SK-N-SH treated with all-trans-retinoic acid at 6 μM for 48 hours (cell line): ENCODE measurements at regions not wholly inside any gene's neighbourhood (a gene's known extent, or its start where the extent isn't known, plus 50 kb on each side); places are given as distances from the start of the nearest gene placed in this dataset.

ENCODE experiments used
- ATAC-seq: fragments of 200-7000 bp; cut with Tn5 transposase; 3 replicates; pipeline ENCODE4 v1.9.1; 2020; ENCODE audit warnings: mild to moderate bottlenecking, moderate library complexity
- BACH2 ChIP-seq: fragments of 250-450 bp; sonication (Bioruptor Pico); IDR thresholded peaks from 2 replicates; pipeline ENCODE4 v1.9.0; 2021; ENCODE audit warnings: mild to moderate bottlenecking, borderline replicate concordance
- CSDC2 ChIP-seq: fragments of 250-450 bp; sonication (Bioruptor Pico); IDR thresholded peaks from 2 replicates; pipeline ENCODE4 v1.5.0; 2020; ENCODE audit warnings: mild to moderate bottlenecking, moderate library complexity
- ESRRG ChIP-seq: fragments of 250-450 bp; sonication (Bioruptor Pico); IDR thresholded peaks from 2 replicates; pipeline ENCODE4 v1.6.1; 2021; ENCODE audit warnings: mild to moderate bottlenecking
- GLIS3 ChIP-seq: fragments of 250-450 bp; sonication (Bioruptor Pico); IDR thresholded peaks from 2 replicates; pipeline ENCODE4 v1.5.0; 2020; ENCODE audit warnings: mild to moderate bottlenecking, moderate library complexity
- ISL1 ChIP-seq: fragments of 250-450 bp; sonication (Bioruptor Pico); IDR thresholded peaks from 2 replicates; pipeline ENCODE4 v2.1.2; 2022; ENCODE audit warnings: mild to moderate bottlenecking, moderate library complexity
- OSR1 ChIP-seq: fragments of 250-450 bp; sonication (Bioruptor Pico); IDR thresholded peaks from 2 replicates; pipeline ENCODE4 v1.8.0; 2022; ENCODE audit warnings: moderate library complexity, mild to moderate bottlenecking, inconsistent platforms
- RARB ChIP-seq: fragments of 250-450 bp; sonication (Bioruptor Pico); IDR thresholded peaks from 2 replicates; pipeline ENCODE4 v1.8.0; 2021; ENCODE audit warnings: mild to moderate bottlenecking, moderate library complexity
- SNAI2 ChIP-seq: fragments of 250-450 bp; sonication (Bioruptor Pico); IDR thresholded peaks from 2 replicates; pipeline ENCODE4 v1.5.0; 2020; ENCODE audit warnings: mild to moderate bottlenecking, moderate library complexity
- ZC3H10 ChIP-seq: fragments of 250-450 bp; sonication (Bioruptor Pico); IDR thresholded peaks from 2 replicates; pipeline ENCODE4 v1.5.1; 2021; ENCODE audit warnings: mild to moderate bottlenecking, moderate library complexity
- ZFP3 ChIP-seq: fragments of 250-450 bp; sonication (Bioruptor Pico); IDR thresholded peaks from 2 replicates; pipeline ENCODE4 v1.5.0; 2020; ENCODE audit warnings: mild to moderate bottlenecking, moderate library complexity
- ZFP30 ChIP-seq: fragments of 450-650 bp; formaldehyde crosslinking; IDR thresholded peaks from 2 replicates; pipeline ENCODE4 v1.5.0; 2022; ENCODE audit warnings: mild to moderate bottlenecking, moderate library complexity
- ZNF565 ChIP-seq: fragments of 450-650 bp; formaldehyde crosslinking; conservative IDR thresholded peaks from 2 replicates; pipeline ENCODE4 v1.5.0; 2020; ENCODE audit warnings: low read depth, mild to moderate bottlenecking, moderate library complexity
- ZNF70 ChIP-seq: fragments of 450-650 bp; formaldehyde crosslinking; IDR thresholded peaks from 2 replicates; pipeline ENCODE4 v1.5.0; 2020; ENCODE audit warnings: mild to moderate bottlenecking, moderate library complexity
- TF ChIP-seq, protein P1 (sequence below): fragments of 250-450 bp; sonication (Bioruptor Pico); IDR thresholded peaks from 2 replicates; pipeline ENCODE4 v1.5.1; 2020; ENCODE audit warnings: low read depth, mild to moderate bottlenecking, moderate library complexity
- TF ChIP-seq, protein P2 (sequence below): fragments of 250-450 bp; sonication (Bioruptor Pico); IDR thresholded peaks from 2 replicates; pipeline ENCODE4 v1.5.0; 2020; ENCODE audit warnings: mild to moderate bottlenecking, moderate library complexity
- TF ChIP-seq, protein P3 (sequence below): fragments of 250-450 bp; sonication (Bioruptor Pico); IDR thresholded peaks from 2 replicates; pipeline ENCODE4 v1.8.0; 2021; ENCODE audit warnings: low read depth, mild to moderate bottlenecking, moderate library complexity, borderline replicate concordance
- TF ChIP-seq, protein P4 (sequence below): fragments of 250-450 bp; sonication (Bioruptor Pico); IDR thresholded peaks from 2 replicates; pipeline ENCODE4 v1.5.1; 2021; ENCODE audit warnings: mild to moderate bottlenecking, moderate library complexity
- TF ChIP-seq, protein P5 (sequence below): fragments of 250-450 bp; sonication (Bioruptor Pico); IDR thresholded peaks from 2 replicates; pipeline ENCODE4 v1.8.0; 2020; ENCODE audit warnings: mild to moderate bottlenecking, moderate library complexity, borderline replicate concordance

DNA sequence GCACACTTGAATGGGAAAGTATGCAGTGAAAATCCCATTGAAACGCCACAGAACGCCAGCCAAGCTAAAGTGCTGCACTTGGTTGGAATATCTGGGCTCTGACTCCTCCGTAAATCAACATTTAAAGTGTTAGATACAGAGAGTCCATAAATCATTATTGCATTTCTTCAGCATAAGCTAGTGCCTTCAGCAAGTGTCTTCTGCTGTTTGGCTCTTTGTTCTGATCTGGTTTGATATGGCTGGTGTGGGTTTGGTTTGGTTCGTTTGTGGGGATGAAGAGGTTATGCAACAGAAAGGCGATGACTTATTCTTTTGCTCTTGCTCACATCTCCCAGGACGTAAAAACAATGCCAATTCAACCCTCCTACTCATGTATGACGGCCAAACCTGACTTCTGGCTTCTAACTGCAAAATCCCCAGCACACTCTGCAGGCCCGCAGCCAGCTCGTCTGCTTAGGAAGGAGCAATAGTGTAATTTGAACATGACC, 121.8 kb upstream of the ERG start (continued):
- TF ChIP-seq, protein P1, sequence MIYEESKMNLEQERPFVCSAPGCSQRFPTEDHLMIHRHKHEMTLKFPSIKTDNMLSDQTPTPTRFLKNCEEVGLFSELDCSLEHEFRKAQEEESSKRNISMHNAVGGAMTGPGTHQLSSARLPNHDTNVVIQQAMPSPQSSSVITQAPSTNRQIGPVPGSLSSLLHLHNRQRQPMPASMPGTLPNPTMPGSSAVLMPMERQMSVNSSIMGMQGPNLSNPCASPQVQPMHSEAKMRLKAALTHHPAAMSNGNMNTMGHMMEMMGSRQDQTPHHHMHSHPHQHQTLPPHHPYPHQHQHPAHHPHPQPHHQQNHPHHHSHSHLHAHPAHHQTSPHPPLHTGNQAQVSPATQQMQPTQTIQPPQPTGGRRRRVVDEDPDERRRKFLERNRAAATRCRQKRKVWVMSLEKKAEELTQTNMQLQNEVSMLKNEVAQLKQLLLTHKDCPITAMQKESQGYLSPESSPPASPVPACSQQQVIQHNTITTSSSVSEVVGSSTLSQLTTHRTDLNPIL (CRISPR knock-in tag): no peak
- TF ChIP-seq ESRRG: no peak
- TF ChIP-seq, all 23 proteins: peak for 0

DNA sequence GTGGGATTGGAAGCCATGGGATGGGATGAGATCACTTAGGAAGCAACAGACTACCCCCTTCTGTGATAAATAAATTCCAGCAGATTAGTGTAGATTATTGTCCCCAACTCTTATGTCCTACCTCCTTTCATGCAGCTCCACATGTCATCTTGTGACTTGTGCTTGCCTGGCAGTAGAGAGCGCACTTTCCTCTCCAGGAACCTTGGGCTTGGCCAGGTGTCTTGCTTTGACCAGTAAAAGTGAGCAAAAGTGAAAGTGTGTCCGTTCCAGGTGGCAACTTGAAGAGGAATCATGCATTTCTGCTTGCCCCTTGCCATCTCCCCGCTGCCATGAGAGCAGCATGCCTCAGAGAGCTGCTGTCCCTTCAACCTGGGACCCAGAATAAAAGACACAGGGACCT, 122.9 kb upstream of the ERG start:
- TF ChIP-seq, protein P1 (CRISPR knock-in tag): no peak
- TF ChIP-seq, protein P2, sequence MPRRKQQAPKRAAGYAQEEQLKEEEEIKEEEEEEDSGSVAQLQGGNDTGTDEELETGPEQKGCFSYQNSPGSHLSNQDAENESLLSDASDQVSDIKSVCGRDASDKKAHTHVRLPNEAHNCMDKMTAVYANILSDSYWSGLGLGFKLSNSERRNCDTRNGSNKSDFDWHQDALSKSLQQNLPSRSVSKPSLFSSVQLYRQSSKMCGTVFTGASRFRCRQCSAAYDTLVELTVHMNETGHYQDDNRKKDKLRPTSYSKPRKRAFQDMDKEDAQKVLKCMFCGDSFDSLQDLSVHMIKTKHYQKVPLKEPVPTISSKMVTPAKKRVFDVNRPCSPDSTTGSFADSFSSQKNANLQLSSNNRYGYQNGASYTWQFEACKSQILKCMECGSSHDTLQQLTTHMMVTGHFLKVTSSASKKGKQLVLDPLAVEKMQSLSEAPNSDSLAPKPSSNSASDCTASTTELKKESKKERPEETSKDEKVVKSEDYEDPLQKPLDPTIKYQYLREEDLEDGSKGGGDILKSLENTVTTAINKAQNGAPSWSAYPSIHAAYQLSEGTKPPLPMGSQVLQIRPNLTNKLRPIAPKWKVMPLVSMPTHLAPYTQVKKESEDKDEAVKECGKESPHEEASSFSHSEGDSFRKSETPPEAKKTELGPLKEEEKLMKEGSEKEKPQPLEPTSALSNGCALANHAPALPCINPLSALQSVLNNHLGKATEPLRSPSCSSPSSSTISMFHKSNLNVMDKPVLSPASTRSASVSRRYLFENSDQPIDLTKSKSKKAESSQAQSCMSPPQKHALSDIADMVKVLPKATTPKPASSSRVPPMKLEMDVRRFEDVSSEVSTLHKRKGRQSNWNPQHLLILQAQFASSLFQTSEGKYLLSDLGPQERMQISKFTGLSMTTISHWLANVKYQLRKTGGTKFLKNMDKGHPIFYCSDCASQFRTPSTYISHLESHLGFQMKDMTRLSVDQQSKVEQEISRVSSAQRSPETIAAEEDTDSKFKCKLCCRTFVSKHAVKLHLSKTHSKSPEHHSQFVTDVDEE (CRISPR knock-in tag): no peak
- TF ChIP-seq ZNF565 (no peak), OSR1 (no peak), ZC3H10 (CRISPR knock-in tag) (no peak), RARB (CRISPR knock-in tag) (no peak), ZFP30 (CRISPR knock-in tag) (no peak), GLIS3 (CRISPR knock-in tag) (no peak), BACH2 (CRISPR knock-in tag) (no peak), ISL1 (CRISPR knock-in tag) (no peak), ZFP3 (no peak), SNAI2 (CRISPR knock-in tag) (no peak), CSDC2 (CRISPR knock-in tag) (no peak)
- TF ChIP-seq, protein P3, sequence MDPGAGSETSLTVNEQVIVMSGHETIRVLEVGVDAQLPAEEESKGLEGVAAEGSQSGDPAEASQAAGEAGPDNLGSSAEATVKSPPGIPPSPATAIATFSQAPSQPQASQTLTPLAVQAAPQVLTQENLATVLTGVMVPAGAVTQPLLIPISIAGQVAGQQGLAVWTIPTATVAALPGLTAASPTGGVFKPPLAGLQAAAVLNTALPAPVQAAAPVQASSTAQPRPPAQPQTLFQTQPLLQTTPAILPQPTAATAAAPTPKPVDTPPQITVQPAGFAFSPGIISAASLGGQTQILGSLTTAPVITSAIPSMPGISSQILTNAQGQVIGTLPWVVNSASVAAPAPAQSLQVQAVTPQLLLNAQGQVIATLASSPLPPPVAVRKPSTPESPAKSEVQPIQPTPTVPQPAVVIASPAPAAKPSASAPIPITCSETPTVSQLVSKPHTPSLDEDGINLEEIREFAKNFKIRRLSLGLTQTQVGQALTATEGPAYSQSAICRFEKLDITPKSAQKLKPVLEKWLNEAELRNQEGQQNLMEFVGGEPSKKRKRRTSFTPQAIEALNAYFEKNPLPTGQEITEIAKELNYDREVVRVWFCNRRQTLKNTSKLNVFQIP (CRISPR knock-in tag): no peak
- TF ChIP-seq, protein P4, sequence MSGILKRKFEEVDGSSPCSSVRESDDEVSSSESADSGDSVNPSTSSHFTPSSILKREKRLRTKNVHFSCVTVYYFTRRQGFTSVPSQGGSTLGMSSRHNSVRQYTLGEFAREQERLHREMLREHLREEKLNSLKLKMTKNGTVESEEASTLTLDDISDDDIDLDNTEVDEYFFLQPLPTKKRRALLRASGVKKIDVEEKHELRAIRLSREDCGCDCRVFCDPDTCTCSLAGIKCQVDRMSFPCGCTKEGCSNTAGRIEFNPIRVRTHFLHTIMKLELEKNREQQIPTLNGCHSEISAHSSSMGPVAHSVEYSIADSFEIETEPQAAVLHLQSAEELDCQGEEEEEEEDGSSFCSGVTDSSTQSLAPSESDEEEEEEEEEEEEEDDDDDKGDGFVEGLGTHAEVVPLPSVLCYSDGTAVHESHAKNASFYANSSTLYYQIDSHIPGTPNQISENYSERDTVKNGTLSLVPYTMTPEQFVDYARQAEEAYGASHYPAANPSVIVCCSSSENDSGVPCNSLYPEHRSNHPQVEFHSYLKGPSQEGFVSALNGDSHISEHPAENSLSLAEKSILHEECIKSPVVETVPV (CRISPR knock-in tag): no peak
- TF ChIP-seq, protein P5, sequence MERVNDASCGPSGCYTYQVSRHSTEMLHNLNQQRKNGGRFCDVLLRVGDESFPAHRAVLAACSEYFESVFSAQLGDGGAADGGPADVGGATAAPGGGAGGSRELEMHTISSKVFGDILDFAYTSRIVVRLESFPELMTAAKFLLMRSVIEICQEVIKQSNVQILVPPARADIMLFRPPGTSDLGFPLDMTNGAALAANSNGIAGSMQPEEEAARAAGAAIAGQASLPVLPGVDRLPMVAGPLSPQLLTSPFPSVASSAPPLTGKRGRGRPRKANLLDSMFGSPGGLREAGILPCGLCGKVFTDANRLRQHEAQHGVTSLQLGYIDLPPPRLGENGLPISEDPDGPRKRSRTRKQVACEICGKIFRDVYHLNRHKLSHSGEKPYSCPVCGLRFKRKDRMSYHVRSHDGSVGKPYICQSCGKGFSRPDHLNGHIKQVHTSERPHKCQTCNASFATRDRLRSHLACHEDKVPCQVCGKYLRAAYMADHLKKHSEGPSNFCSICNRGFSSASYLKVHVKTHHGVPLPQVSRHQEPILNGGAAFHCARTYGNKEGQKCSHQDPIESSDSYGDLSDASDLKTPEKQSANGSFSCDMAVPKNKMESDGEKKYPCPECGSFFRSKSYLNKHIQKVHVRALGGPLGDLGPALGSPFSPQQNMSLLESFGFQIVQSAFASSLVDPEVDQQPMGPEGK: no peak
- ATAC-seq: no peak

DNA sequence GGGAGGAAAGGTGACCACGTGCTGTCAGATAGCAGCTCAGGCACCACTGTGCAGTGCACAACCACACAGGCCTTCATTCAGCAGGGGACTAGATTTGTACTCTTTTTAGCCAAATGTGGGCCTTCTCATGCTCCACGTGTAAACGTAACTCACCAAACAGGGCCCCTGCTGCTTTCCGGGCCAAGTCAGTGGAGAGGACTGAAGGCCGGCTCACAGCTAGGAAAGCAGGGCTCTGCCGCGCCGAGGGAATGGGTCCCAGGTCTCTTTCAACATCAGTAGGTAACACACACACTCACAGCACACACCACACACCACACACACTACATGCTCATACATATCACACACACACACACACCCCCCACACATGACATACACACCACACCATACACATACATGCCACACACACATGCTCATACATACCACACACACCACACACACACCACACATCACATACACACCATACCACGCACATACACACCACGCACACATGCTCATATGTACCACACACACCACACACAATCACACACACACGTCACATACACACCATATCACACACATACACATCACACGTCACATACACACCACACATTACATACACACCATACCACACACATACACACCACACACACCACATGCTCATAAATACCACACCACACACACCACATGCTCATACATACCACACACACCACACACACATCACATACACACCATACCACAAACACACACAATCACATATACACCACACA, 124.0 kb upstream of the ERG start:
- ATAC-seq: no peak
- TF ChIP-seq RARB (CRISPR knock-in tag) (no peak), ZFP3 (no peak), ZNF565 (no peak), ZFP30 (CRISPR knock-in tag) (no peak), ESRRG (no peak), ZNF70 (CRISPR knock-in tag) (no peak), SNAI2 (CRISPR knock-in tag) (no peak)
- TF ChIP-seq, protein P1 (CRISPR knock-in tag): no peak
- TF ChIP-seq, protein P4 (CRISPR knock-in tag): no peak
- TF ChIP-seq, protein P3 (CRISPR knock-in tag): no peak
- TF ChIP-seq, protein P5: no peak
